ENCODE measurements at regions not wholly inside any gene's neighbourhood (a gene's known extent, or its start where the extent isn't known, plus 50 kb on each side); places are given as distances from the start of the nearest gene placed in this dataset.
A peak's percentile ranks its signal among the peaks of the same experiment; 100 is the strongest.

- Histone ChIP-seq H2AFZ (ENCODE audit: low read depth, low read length) (no peak overlapping the region), H3K9ac (ENCODE audit: low read depth, low read length) (no peak overlapping the region), H3K4me2 (ENCODE audit: insufficient read depth, low read length) (no peak overlapping the region), H3K27me3 (ENCODE audit: insufficient read depth, low read length, poor library complexity) (no peaks in the 10 kb centered on the region), H3K9me3 (ENCODE audit: insufficient read depth, low read length, severe bottlenecking) (no peaks in the 10 kb centered on the region), H3K79me2 (ENCODE audit: insufficient read depth, low read length) (no peaks in the 10 kb centered on the region), H3K4me3 (ENCODE audit: low read depth in 1 of 2, low read length in 2 of 2) (no peak overlapping the region), H3K27ac (ENCODE audit: low read length) (no peak overlapping the region), H3K4me1 (ENCODE audit: insufficient read depth, low read length) (peaks cover 5% of the 10 kb centered on the region; the same call in 1 of the 2 replicates), H4K20me1 (ENCODE audit: insufficient read depth, low read length) (no peaks in the 10 kb centered on the region), H3K36me3 (ENCODE audit: insufficient read depth, low read length) (no peaks in the 10 kb centered on the region)
- no peak for ATAC-seq (ENCODE audit: insufficient read depth, low read depth)
- no peak for TF ChIP-seq EZH2 (IDR thresholded peaks at IDR 0.05; ENCODE audit: borderline replicate concordance, low read depth, low read length, severe bottlenecking)
- TF ChIP-seq CTCF (IDR thresholded peaks at IDR 0.05; ENCODE audit: borderline replicate concordance, extremely low read depth, low read length, poor library complexity, severe bottlenecking), result no peak
- no peak for DNase-seq
These were observed 375.2 kb upstream of the IRX2 start for GRCh38 chr5:3126639-3127038.

- Histone ChIP-seq H2AFZ (ENCODE audit: low read depth, low read length) (no peak overlapping the region; the same call in 1 of the 2 replicates), H3K9ac (ENCODE audit: low read depth, low read length) (no peak overlapping the region), H3K4me2 (ENCODE audit: insufficient read depth, low read length) (no peak overlapping the region)
These were observed 372.9 kb upstream of the IRX2 start for GRCh38 chr5:3124410-3124809.

GRCh38 chr5:3123763-3124157 lies 372.3 kb upstream of the IRX2 start:
- DNase-seq, result no peak
- no peak for ATAC-seq (ENCODE audit: insufficient read depth, low read depth)
- H3K9me3 ChIP-seq (ENCODE audit: insufficient read depth, low read length, severe bottlenecking), result no peaks in the 10 kb centered on the region
- no peak overlapping the region for H3K4me2 ChIP-seq (ENCODE audit: insufficient read depth, low read length)
- no peaks in the 10 kb centered on the region for H3K27me3 ChIP-seq (ENCODE audit: insufficient read depth, low read length, poor library complexity)
- H3K9ac ChIP-seq (ENCODE audit: low read depth, low read length), result no peak overlapping the region
- no peaks in the 10 kb centered on the region for H3K36me3 ChIP-seq (ENCODE audit: insufficient read depth, low read length)
- H2AFZ ChIP-seq (ENCODE audit: low read depth, low read length), result no peak overlapping the region
- TF ChIP-seq EZH2 (IDR thresholded peaks at IDR 0.05; ENCODE audit: borderline replicate concordance, low read depth, low read length, severe bottlenecking) (no peak), CTCF (IDR thresholded peaks at IDR 0.05; ENCODE audit: borderline replicate concordance, extremely low read depth, low read length, poor library complexity, severe bottlenecking) (no peak)
- H3K27ac ChIP-seq (ENCODE audit: low read length), result no peak overlapping the region
- H4K20me1 ChIP-seq (ENCODE audit: insufficient read depth, low read length), result no peaks in the 10 kb centered on the region
- H3K79me2 ChIP-seq (ENCODE audit: insufficient read depth, low read length), result no peaks in the 10 kb centered on the region
- H3K4me3 ChIP-seq (ENCODE audit: low read depth in 1 of 2, low read length in 2 of 2), result no peak overlapping the region
- H3K4me1 ChIP-seq (ENCODE audit: insufficient read depth, low read length), result peaks cover 5% of the 10 kb centered on the region; the same call in 1 of the 2 replicates

More at GRCh38 chr5:3124410-3124809, 372.9 kb upstream of the IRX2 start:
- Histone ChIP-seq H3K27ac (ENCODE audit: low read length) (0 out of 2 replicates have a peak overlapping the region, but pooled peaks have one; percentile 18), H3K27me3 (ENCODE audit: insufficient read depth, low read length, poor library complexity) (no peaks in the 10 kb centered on the region), H4K20me1 (ENCODE audit: insufficient read depth, low read length) (no peaks in the 10 kb centered on the region), H3K36me3 (ENCODE audit: insufficient read depth, low read length) (no peaks in the 10 kb centered on the region), H3K4me3 (ENCODE audit: low read depth in 1 of 2, low read length in 2 of 2) (no peak overlapping the region), H3K4me1 (ENCODE audit: insufficient read depth, low read length) (peaks cover 5% of the 10 kb centered on the region; the same call in 1 of the 2 replicates), H3K79me2 (ENCODE audit: insufficient read depth, low read length) (no peaks in the 10 kb centered on the region), H3K9me3 (ENCODE audit: insufficient read depth, low read length, severe bottlenecking) (no peaks in the 10 kb centered on the region)
- DNase-seq (no peak), ATAC-seq (ENCODE audit: insufficient read depth, low read depth) (no peak)
- TF ChIP-seq EZH2 (IDR thresholded peaks at IDR 0.05; ENCODE audit: borderline replicate concordance, low read depth, low read length, severe bottlenecking) (no peak), CTCF (IDR thresholded peaks at IDR 0.05; ENCODE audit: borderline replicate concordance, extremely low read depth, low read length, poor library complexity, severe bottlenecking) (no peak)

Data from DND-41 (cell line).